ENCODE measurements at regions not wholly inside any gene's neighbourhood (a gene's known extent, or its start where the extent isn't known, plus 50 kb on each side); places are given as distances from the start of the nearest gene placed in this dataset.

GRCh38 chr11:109798521-109798920, 294.7 kb upstream of the ZC3H12C start:
- 14% methylated on average over 1 of the region's 1 CpG for WGBS (ENCODE audit: low lambda C conversion rate)
- no peaks in the 10 kb centered on the region for H3K9me2 ChIP-seq
- no peak for DNase-seq
- no peak overlapping the region for H3K27ac ChIP-seq (ENCODE audit: low read depth in 2 of 2, low read length in 1 of 2)
- ChIA-PET CTCF (interaction anchor here (0.9 to 1.3 kb wide), 2 partner anchors 31 to 141 kb away, joined by 3 to 4 read pairs; no protein-coding TSS in a partner anchor), POLR2A (no interaction called here)
- H3K4me1 ChIP-seq (ENCODE audit: control insufficient read depth in 1 of 2, insufficient read depth in 2 of 2, low read depth in 1 of 2, low read length in 1 of 2): no peaks in the 10 kb centered on the region
- no peak overlapping the region for H2AFZ ChIP-seq (ENCODE audit: low read depth)
- H4K20me1 ChIP-seq (ENCODE audit: insufficient read depth): no peaks in the 10 kb centered on the region
- no peak overlapping the region for H3K9ac ChIP-seq
- H3K79me2 ChIP-seq (ENCODE audit: insufficient read depth): no peaks in the 10 kb centered on the region
- no peaks in the 10 kb centered on the region for H3K27me3 ChIP-seq (ENCODE audit: insufficient read depth)
- TF ChIP-seq GATA2 (CRISPR knock-in tag; IDR thresholded peaks at IDR 0.05): no peak
- H3K9me3 ChIP-seq: no peaks in the 10 kb centered on the region
- no peak overlapping the region for H3K4me2 ChIP-seq
- H3K36me3 ChIP-seq (replicated peaks in 1 of 2; ENCODE audit: control insufficient read depth in 1 of 2, insufficient read depth in 2 of 2, low read length in 1 of 2): no peaks in the 10 kb centered on the region
- no peaks in the 10 kb centered on the region for H3F3A ChIP-seq (replicated peaks; ENCODE audit: insufficient read depth)
- H3K4me3 ChIP-seq (ENCODE audit: low read depth in 2 of 2, low read length in 1 of 2): no peak overlapping the region

- Histone ChIP-seq H2AFZ (ENCODE audit: low read depth) (no peak overlapping the region), H3K27me3 (ENCODE audit: insufficient read depth) (no peaks in the 10 kb centered on the region), H3K36me3 (replicated peaks in 1 of 2; ENCODE audit: control insufficient read depth in 1 of 2, insufficient read depth in 2 of 2, low read length in 1 of 2) (no peaks in the 10 kb centered on the region), H3K4me3 (ENCODE audit: low read depth in 2 of 2, low read length in 1 of 2) (no peak overlapping the region), H3K9me3 (no peaks in the 10 kb centered on the region), H3K9ac (no peak overlapping the region), H3K4me2 (no peak overlapping the region), H3K79me2 (ENCODE audit: insufficient read depth) (no peaks in the 10 kb centered on the region), H3K27ac (ENCODE audit: low read depth in 2 of 2, low read length in 1 of 2) (no peak overlapping the region), H3K4me1 (ENCODE audit: control insufficient read depth in 1 of 2, insufficient read depth in 2 of 2, low read depth in 1 of 2, low read length in 1 of 2) (no peaks in the 10 kb centered on the region), H3F3A (replicated peaks; ENCODE audit: insufficient read depth) (no peaks in the 10 kb centered on the region), H4K20me1 (ENCODE audit: insufficient read depth) (no peaks in the 10 kb centered on the region), H3K9me2 (no peaks in the 10 kb centered on the region)
- 12% methylated on average over 2 of the region's 2 CpGs for WGBS (ENCODE audit: low lambda C conversion rate)
- POLR2A ChIA-PET: no interaction called here
- no peak for DNase-seq
- CTCF ChIA-PET: no interaction called here
- no peak for TF ChIP-seq RAD21 (IDR thresholded peaks at IDR 0.05; ENCODE audit: low read length)
- TF ChIP-seq RFX5 (IDR thresholded peaks at IDR 0.05; ENCODE audit: low read length): no peak
- no peak for TF ChIP-seq EZH2phosphoT487 (IDR thresholded peaks at IDR 0.05; ENCODE audit: borderline replicate concordance, low read depth)
- no peak for TF ChIP-seq TAF1 (IDR thresholded peaks at IDR 0.05; ENCODE audit: borderline replicate concordance, low read depth, low read length)
- TF ChIP-seq TCF12 (IDR thresholded peaks at IDR 0.05): no peak
- no peak for TF ChIP-seq NRF1 (IDR thresholded peaks at IDR 0.05; ENCODE audit: low read depth, low read length)
- TF ChIP-seq MEF2A (IDR thresholded peaks at IDR 0.05; ENCODE audit: borderline replicate concordance, low read depth): no peak
- no peak for TF ChIP-seq POLR2AphosphoS5 (IDR thresholded peaks at IDR 0.05; ENCODE audit: low read depth, low read length)
- no peak for TF ChIP-seq CHD2 (IDR thresholded peaks at IDR 0.05; ENCODE audit: low read length, partially characterized antibody)
- no peak for TF ChIP-seq GABPA (IDR thresholded peaks at IDR 0.05; ENCODE audit: low read depth)
- TF ChIP-seq CTCF (IDR thresholded peaks at IDR 0.05): no peak
- TF ChIP-seq RXRA (IDR thresholded peaks at IDR 0.05; ENCODE audit: borderline replicate concordance, low read depth): no peak
- no peak for TF ChIP-seq JUND (IDR thresholded peaks at IDR 0.05)
- no peak for TF ChIP-seq USF2 (IDR thresholded peaks at IDR 0.05; ENCODE audit: borderline replicate concordance, low read depth, low read length)
- no peak for TF ChIP-seq GATA2 (CRISPR knock-in tag; IDR thresholded peaks at IDR 0.05)
Measured at GRCh38 chr11:109799604-109800003, 293.6 kb upstream of the ZC3H12C start.

Data from SK-N-SH (cell line).